Loucy (cell line): ENCODE measurements at regions not wholly inside any gene's neighbourhood (a gene's known extent, or its start where the extent isn't known, plus 50 kb on each side); places are given as distances from the start of the nearest gene placed in this dataset.
"Not testable (repeated sequence)": the region's sequence is repeated elsewhere in the genome, so short reads cannot be mapped to it uniquely, and the experiment has no call there.

Experiments
- H2AFZ ChIP-seq: fragments of 200-600 bp; sonication (generic); 2 replicates; pipeline ENCODE4 v1.6.0; 2016; ENCODE audit warnings: antibody characterized with exemption, mild to moderate bottlenecking, low read length, moderate library complexity
- H3F3A ChIP-seq: fragments of 200-600 bp; 2 replicates; pipeline ENCODE4 v1.6.0; 2016; ENCODE audit warnings: antibody characterized with exemption, low read depth, mild to moderate bottlenecking
- H3K27me3 ChIP-seq: fragments of 200-600 bp; sonication (generic); 2 replicates; pipeline ENCODE4 v1.6.1; 2014; ENCODE audit warnings: low read length, mild to moderate bottlenecking; ENCODE audit not compliant: insufficient read depth, poor library complexity, severe bottlenecking
- H3K36me3 ChIP-seq: fragments of 200-600 bp; sonication (generic); 2 replicates; pipeline ENCODE4 v1.6.1; 2016; ENCODE audit warnings: low read length; ENCODE audit not compliant: insufficient read depth
- H3K4me1 ChIP-seq: fragments of 200-600 bp; sonication (generic); 2 replicates; pipeline ENCODE4 v1.5.1; 2014; ENCODE audit warnings: low read length, mild to moderate bottlenecking; ENCODE audit not compliant: insufficient read depth, poor library complexity, severe bottlenecking
- H3K4me2 ChIP-seq: fragments of 200-600 bp; sonication (generic); 2 replicates; pipeline ENCODE4 v1.6.0; 2014; ENCODE audit warnings: antibody characterized with exemption, low read length, low read depth, mild to moderate bottlenecking; ENCODE audit not compliant: poor library complexity, severe bottlenecking
- H3K4me3 ChIP-seq: fragments of 200-600 bp; sonication (generic); 2 replicates; pipeline ENCODE4 v1.5.1; 2014; ENCODE audit warnings: low read length, mild to moderate bottlenecking, mixed read lengths; ENCODE audit not compliant: poor library complexity, severe bottlenecking
- H3K79me2 ChIP-seq: fragments of 200-600 bp; sonication (generic); 2 replicates; pipeline ENCODE4 v1.6.1; 2014; ENCODE audit warnings: low read length; ENCODE audit not compliant: insufficient read depth
- H3K9ac ChIP-seq: fragments of 200-600 bp; sonication (generic); 2 replicates; pipeline ENCODE4 v1.6.0; 2014; ENCODE audit warnings: mild to moderate bottlenecking, low read depth, low read length, moderate library complexity; ENCODE audit not compliant: poor library complexity, severe bottlenecking
- H3K9me2 ChIP-seq: fragments of 200-600 bp; sonication (generic); replicated peaks from 2 replicates; pipeline ENCODE4 v1.6.1; 2016; ENCODE audit warnings: low read depth, low read length, mixed read lengths
- H3K9me3 ChIP-seq: fragments of 200-600 bp; sonication (generic); 2 replicates; pipeline ENCODE4 v1.6.1; 2014; ENCODE audit warnings: mild to moderate bottlenecking, antibody characterized with exemption, low read length, low read depth; ENCODE audit not compliant: insufficient read depth
- H4K20me1 ChIP-seq: fragments of 200-600 bp; sonication (generic); 2 replicates; pipeline ENCODE4 v1.6.0; 2014; ENCODE audit warnings: antibody characterized with exemption, low read length, mild to moderate bottlenecking; ENCODE audit not compliant: insufficient read depth, poor library complexity, severe bottlenecking
- EZH2phosphoT487 ChIP-seq: fragments of 200-600 bp; IDR thresholded peaks from 2 replicates; pipeline ENCODE4 v1.6.1; 2018; ENCODE audit warnings: antibody characterized with exemption, mild to moderate bottlenecking, moderate library complexity, borderline replicate concordance
- TF ChIP-seq, protein P1 (sequence below): fragments of 200-600 bp; sonication (generic); conservative IDR thresholded peaks from 2 replicates; pipeline ENCODE4 v1.5.1; 2014; ENCODE audit warnings: mild to moderate bottlenecking, antibody characterized with exemption, low read length

DNA sequence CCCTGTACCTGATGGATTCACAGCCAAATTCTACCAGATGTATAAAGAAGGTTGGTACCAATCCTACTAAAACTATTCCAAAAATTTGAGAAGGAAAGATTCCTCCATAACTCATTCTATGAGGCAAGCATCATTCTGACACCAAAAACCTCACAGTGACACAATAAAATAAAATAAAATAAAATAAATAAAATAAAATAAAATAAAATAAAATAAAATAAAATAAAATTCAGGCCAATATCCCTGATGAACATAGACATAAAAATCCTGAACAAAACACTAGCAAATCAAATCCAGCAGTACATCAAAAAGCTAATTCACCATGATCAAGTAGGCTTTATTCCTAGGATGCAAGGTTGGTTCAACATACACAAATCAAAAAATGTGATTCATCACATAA lies 108.1 kb downstream of the PROX1 start:
- not testable (repeated sequence) for H3K4me1 ChIP-seq, H3K27me3 ChIP-seq, H3K9ac ChIP-seq, H3K4me3 ChIP-seq, H3K9me2 ChIP-seq, H3F3A ChIP-seq, H3K4me2 ChIP-seq, H4K20me1 ChIP-seq, H3K79me2 ChIP-seq, H3K36me3 ChIP-seq, H2AFZ ChIP-seq, H3K9me3 ChIP-seq

DNA sequence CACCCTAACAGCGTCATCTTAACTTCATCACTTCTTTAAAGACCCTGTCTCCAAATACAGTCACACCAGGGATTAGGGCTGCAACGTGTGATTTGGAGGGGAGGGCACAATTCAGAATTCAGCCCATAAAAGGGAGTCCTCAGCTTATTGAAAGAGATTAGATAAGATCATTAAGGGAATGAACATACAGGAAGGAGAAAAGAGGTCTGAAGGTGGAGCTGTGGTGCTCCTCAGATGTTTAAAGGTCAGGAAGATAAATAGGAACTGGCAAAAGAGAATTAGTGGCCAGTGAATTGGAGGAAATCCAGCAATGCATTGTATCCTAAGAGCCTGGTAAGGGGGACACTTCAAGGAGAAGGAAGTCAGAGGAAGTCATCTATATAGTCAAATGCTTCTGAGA lies 113.5 kb downstream of the PROX1 start:
- H3K4me3 ChIP-seq: no peak overlapping the region
- H2AFZ ChIP-seq: no peak overlapping the region
- H3K36me3 ChIP-seq: no peaks in the 10 kb centered on the region
- H3K27me3 ChIP-seq: no peaks in the 10 kb centered on the region
- no peak for TF ChIP-seq EZH2phosphoT487
- TF ChIP-seq, protein P1, sequence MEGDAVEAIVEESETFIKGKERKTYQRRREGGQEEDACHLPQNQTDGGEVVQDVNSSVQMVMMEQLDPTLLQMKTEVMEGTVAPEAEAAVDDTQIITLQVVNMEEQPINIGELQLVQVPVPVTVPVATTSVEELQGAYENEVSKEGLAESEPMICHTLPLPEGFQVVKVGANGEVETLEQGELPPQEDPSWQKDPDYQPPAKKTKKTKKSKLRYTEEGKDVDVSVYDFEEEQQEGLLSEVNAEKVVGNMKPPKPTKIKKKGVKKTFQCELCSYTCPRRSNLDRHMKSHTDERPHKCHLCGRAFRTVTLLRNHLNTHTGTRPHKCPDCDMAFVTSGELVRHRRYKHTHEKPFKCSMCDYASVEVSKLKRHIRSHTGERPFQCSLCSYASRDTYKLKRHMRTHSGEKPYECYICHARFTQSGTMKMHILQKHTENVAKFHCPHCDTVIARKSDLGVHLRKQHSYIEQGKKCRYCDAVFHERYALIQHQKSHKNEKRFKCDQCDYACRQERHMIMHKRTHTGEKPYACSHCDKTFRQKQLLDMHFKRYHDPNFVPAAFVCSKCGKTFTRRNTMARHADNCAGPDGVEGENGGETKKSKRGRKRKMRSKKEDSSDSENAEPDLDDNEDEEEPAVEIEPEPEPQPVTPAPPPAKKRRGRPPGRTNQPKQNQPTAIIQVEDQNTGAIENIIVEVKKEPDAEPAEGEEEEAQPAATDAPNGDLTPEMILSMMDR: 0 out of 2 replicates have a peak, but pooled peaks have one; percentile 8
- no peaks in the 10 kb centered on the region for H3K9me2 ChIP-seq
- H3K9ac ChIP-seq: no peak overlapping the region
- no peaks in the 10 kb centered on the region for H3K9me3 ChIP-seq
- no peaks in the 10 kb centered on the region for H4K20me1 ChIP-seq
- no peaks in the 10 kb centered on the region for H3K79me2 ChIP-seq
- H3K4me2 ChIP-seq: no peak overlapping the region
- H3K4me1 ChIP-seq: no peaks in the 10 kb centered on the region
- no peaks in the 10 kb centered on the region for H3F3A ChIP-seq

DNA sequence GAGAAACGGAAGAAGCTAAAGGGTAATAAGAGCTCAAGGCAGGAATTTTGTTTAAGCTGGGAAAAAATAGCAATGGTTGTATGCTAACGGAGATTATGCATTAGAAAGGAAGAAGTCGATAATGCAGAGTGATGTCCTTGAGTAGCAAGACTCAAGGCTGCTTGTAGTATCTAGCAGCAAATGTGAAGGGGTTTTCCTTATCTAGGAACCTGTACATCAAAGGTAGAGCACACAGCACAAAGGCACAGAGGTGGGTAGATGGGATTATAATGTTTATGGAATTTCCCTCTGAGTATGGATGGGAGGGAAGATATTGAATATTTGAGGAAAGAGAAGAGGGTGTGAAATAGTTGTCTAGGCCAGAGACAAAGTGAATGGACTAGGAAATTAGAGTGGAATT lies 114.1 kb downstream of the PROX1 start:
- H3K27me3 ChIP-seq: no peaks in the 10 kb centered on the region
- H3K9me2 ChIP-seq: no peaks in the 10 kb centered on the region
- no peaks in the 10 kb centered on the region for H4K20me1 ChIP-seq
- TF ChIP-seq, protein P1: no peak
- no peak for TF ChIP-seq EZH2phosphoT487
- no peak overlapping the region for H3K9ac ChIP-seq
- H3K36me3 ChIP-seq: no peaks in the 10 kb centered on the region
- no peak overlapping the region for H2AFZ ChIP-seq
- no peaks in the 10 kb centered on the region for H3K9me3 ChIP-seq
- no peak overlapping the region for H3K4me3 ChIP-seq
- no peaks in the 10 kb centered on the region for H3K79me2 ChIP-seq
- H3K4me1 ChIP-seq: no peaks in the 10 kb centered on the region
- H3K4me2 ChIP-seq: no peak overlapping the region
- no peaks in the 10 kb centered on the region for H3F3A ChIP-seq

DNA sequence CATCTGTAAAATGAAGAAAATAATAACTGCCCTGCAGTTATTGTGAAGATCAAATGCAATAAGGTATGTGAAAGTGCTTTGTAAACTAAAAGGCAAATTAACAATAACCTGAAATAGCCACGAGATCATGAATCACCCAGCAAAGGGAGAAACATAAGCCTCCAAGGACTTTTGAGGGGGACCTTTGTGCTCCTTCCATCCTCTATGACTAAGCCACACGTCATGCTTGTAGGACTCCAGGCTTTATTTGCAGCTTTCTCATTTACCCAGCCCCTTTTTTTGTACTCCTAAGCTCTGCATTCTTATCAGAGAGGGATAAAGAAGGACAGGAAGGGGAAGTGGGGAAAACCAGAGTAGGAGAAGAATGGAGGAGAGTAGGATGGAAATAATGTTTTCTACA lies 115.1 kb downstream of the PROX1 start:
- Histone ChIP-seq H3K79me2 (no peaks in the 10 kb centered on the region), H3K36me3 (no peaks in the 10 kb centered on the region), H3K9me3 (no peaks in the 10 kb centered on the region), H3K27me3 (no peaks in the 10 kb centered on the region), H3F3A (no peaks in the 10 kb centered on the region), H3K4me2 (no peak overlapping the region), H2AFZ (no peak overlapping the region), H3K4me3 (no peak overlapping the region), H3K9me2 (no peaks in the 10 kb centered on the region), H3K9ac (no peak overlapping the region), H4K20me1 (no peaks in the 10 kb centered on the region), H3K4me1 (no peaks in the 10 kb centered on the region)
- TF ChIP-seq EZH2phosphoT487: no peak
- TF ChIP-seq, protein P1: no peak
